ENCODE measurements at regions not wholly inside any gene's neighbourhood (a gene's known extent, or its start where the extent isn't known, plus 50 kb on each side); places are given as distances from the start of the nearest gene placed in this dataset.

- no peak overlapping the region for H3K4me3 ChIP-seq (ENCODE audit: low read depth, low read length)
- no peaks in the 10 kb centered on the region for H3K27me3 ChIP-seq (ENCODE audit: control insufficient read depth, insufficient read depth, low read length)
- H3K9ac ChIP-seq (ENCODE audit: low read length) = no peak overlapping the region
- H3K27ac ChIP-seq (ENCODE audit: low read depth, low read length) = no peak overlapping the region
- H3K4me1 ChIP-seq (ENCODE audit: control insufficient read depth, insufficient read depth, low read length) = no peaks in the 10 kb centered on the region
- H3K9me3 ChIP-seq (ENCODE audit: control insufficient read depth, insufficient read depth, low read depth, low read length) = no peaks in the 10 kb centered on the region
- no peaks in the 10 kb centered on the region for H3K36me3 ChIP-seq (ENCODE audit: control insufficient read depth, insufficient read depth, low read length)
Observed at GRCh38 chr5:165000479-165001190, 1495.2 kb downstream of the MAT2B start.

DNA sequence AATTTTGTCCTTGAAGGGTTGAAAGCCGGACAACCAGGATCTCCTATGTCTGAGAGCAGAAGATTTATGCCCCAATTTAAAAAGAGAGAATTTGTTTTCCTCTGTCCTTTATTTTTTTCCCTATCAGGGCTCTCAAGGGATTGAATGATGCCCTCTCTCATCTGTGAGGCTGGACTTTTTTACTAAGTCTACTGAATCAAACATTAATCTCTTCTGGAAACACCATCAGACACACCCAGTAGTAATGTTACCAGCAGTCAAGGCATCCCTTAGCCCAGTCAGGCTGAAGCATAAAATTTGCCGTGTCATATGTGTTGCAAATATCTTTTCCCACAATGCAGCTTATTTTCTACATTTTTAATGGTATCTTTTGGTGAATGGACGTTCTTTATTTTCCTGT, 1497.9 kb downstream of the MAT2B start:
- Histone ChIP-seq H3K4me3 (ENCODE audit: low read depth, low read length) (no peak overlapping the region), H3K36me3 (ENCODE audit: control insufficient read depth, insufficient read depth, low read length) (no peaks in the 10 kb centered on the region), H3K9me3 (ENCODE audit: control insufficient read depth, insufficient read depth, low read depth, low read length) (no peaks in the 10 kb centered on the region), H3K9ac (ENCODE audit: low read length) (no peak overlapping the region), H3K27me3 (ENCODE audit: control insufficient read depth, insufficient read depth, low read length) (no peaks in the 10 kb centered on the region), H3K4me1 (ENCODE audit: control insufficient read depth, insufficient read depth, low read length) (no peaks in the 10 kb centered on the region), H3K27ac (ENCODE audit: low read depth, low read length) (no peak overlapping the region)

DNA sequence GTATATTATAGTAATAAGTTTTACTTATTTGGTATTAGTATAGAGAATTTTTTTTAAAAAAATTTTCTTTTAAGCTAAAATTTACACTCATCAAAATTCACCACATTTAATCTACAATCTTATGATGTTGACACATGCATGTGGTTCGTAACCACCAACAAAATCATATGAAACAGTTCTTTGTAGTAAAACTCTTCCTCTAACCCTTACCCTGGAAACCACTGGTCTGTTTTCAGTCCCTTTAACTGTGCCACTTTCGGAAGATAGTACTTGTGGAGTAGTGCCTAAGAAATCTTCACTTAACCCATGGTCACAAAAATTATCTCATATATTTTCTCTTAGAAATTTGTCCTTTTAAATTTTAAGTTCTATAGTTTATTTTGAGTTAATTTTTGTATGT, 1498.8 kb downstream of the MAT2B start:
- Histone ChIP-seq H3K9ac (ENCODE audit: low read length) (no peak overlapping the region), H3K27me3 (ENCODE audit: control insufficient read depth, insufficient read depth, low read length) (no peaks in the 10 kb centered on the region), H3K9me3 (ENCODE audit: control insufficient read depth, insufficient read depth, low read depth, low read length) (no peaks in the 10 kb centered on the region), H3K4me1 (ENCODE audit: control insufficient read depth, insufficient read depth, low read length) (no peaks in the 10 kb centered on the region), H3K4me3 (ENCODE audit: low read depth, low read length) (no peak overlapping the region), H3K27ac (ENCODE audit: low read depth, low read length) (no peak overlapping the region), H3K36me3 (ENCODE audit: control insufficient read depth, insufficient read depth, low read length) (no peaks in the 10 kb centered on the region)

DNA sequence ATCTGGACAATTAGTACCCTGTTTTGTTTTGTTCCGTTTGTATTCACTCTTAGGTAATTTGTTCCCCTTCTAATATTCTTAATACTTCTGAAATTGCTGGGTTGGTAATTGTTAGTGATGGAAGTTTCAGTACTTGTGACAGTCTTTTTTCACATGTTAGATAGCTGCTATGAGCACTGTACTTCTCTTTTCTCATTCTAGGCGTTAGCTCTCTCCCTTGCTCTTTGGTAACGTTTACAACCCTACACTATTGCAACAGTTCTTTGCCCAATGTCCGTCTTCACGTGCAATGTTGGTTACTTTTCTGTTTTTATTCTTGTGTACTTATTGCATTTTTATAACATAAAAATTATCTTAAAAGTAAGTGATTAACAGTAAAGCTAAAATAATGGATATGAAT, 1509.0 kb downstream of the MAT2B start:
- H3K36me3 ChIP-seq (ENCODE audit: control insufficient read depth, insufficient read depth, low read length) = no peaks in the 10 kb centered on the region
- no peak overlapping the region for H3K9ac ChIP-seq (ENCODE audit: low read length)
- H3K4me1 ChIP-seq (ENCODE audit: control insufficient read depth, insufficient read depth, low read length) = no peaks in the 10 kb centered on the region
- H3K27me3 ChIP-seq (ENCODE audit: control insufficient read depth, insufficient read depth, low read length) = no peaks in the 10 kb centered on the region
- no peak overlapping the region for H3K27ac ChIP-seq (ENCODE audit: low read depth, low read length)
- H3K4me3 ChIP-seq (ENCODE audit: low read depth, low read length) = no peak overlapping the region
- no peaks in the 10 kb centered on the region; the same call in 1 of the 2 replicates for H3K9me3 ChIP-seq (ENCODE audit: control insufficient read depth, insufficient read depth, low read depth, low read length)

DNA sequence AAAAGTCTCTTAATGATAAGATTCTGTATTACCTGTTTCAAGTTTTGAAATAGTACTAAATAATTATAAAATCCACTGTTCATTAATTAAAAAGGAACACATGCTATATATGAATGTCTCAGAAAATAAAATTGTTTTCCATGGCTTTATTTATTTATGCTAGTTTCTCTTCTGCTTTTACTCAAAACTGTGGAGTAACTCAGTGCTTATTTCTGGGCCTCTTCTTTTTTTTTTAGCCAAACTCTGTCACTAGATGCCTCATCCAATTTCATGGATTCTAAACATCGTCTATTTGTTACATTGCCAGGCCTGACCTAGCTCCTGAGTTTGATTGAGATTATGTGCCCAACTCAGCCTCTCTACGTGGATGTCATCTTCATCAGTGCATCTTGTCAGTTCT, 1509.7 kb downstream of the MAT2B start:
- Histone ChIP-seq H3K9me3 (ENCODE audit: control insufficient read depth, insufficient read depth, low read depth, low read length) (peaks cover under 1% of the 10 kb centered on the region), H3K27me3 (ENCODE audit: control insufficient read depth, insufficient read depth, low read length) (no peaks in the 10 kb centered on the region), H3K27ac (ENCODE audit: low read depth, low read length) (no peak overlapping the region), H3K36me3 (ENCODE audit: control insufficient read depth, insufficient read depth, low read length) (no peaks in the 10 kb centered on the region), H3K4me1 (ENCODE audit: control insufficient read depth, insufficient read depth, low read length) (no peaks in the 10 kb centered on the region), H3K4me3 (ENCODE audit: low read depth, low read length) (no peak overlapping the region), H3K9ac (ENCODE audit: low read length) (no peak overlapping the region)

- no peaks in the 10 kb centered on the region for H3K4me1 ChIP-seq (ENCODE audit: control insufficient read depth, insufficient read depth, low read length)
Observed at GRCh38 chr5:165015547-165015946, 1510.1 kb downstream of the MAT2B start.

GRCh38 chr5:165026971-165027370, 1521.6 kb downstream of the MAT2B start:
- H3K9ac ChIP-seq (ENCODE audit: low read length) = no peak overlapping the region
- H3K36me3 ChIP-seq (ENCODE audit: control insufficient read depth, insufficient read depth, low read length) = no peaks in the 10 kb centered on the region
- H3K27me3 ChIP-seq (ENCODE audit: control insufficient read depth, insufficient read depth, low read length) = no peaks in the 10 kb centered on the region
- no peaks in the 10 kb centered on the region for H3K4me1 ChIP-seq (ENCODE audit: control insufficient read depth, insufficient read depth, low read length)
- no peak overlapping the region for H3K27ac ChIP-seq (ENCODE audit: low read depth, low read length)
- H3K4me3 ChIP-seq (ENCODE audit: low read depth, low read length) = no peak overlapping the region
- no peaks in the 10 kb centered on the region for H3K9me3 ChIP-seq (ENCODE audit: control insufficient read depth, insufficient read depth, low read depth, low read length)

More at GRCh38 chr5:165015547-165015946, 1510.1 kb downstream of the MAT2B start:
- H3K4me3 ChIP-seq (ENCODE audit: low read depth, low read length) = no peak overlapping the region
- H3K9ac ChIP-seq (ENCODE audit: low read length) = no peak overlapping the region
- H3K27ac ChIP-seq (ENCODE audit: low read depth, low read length) = no peak overlapping the region
- peaks cover 3% of the 10 kb centered on the region for H3K9me3 ChIP-seq (ENCODE audit: control insufficient read depth, insufficient read depth, low read depth, low read length)
- H3K36me3 ChIP-seq (ENCODE audit: control insufficient read depth, insufficient read depth, low read length) = no peaks in the 10 kb centered on the region
- H3K27me3 ChIP-seq (ENCODE audit: control insufficient read depth, insufficient read depth, low read length) = no peaks in the 10 kb centered on the region

- no peaks in the 10 kb centered on the region for H3K36me3 ChIP-seq (ENCODE audit: control insufficient read depth, insufficient read depth, low read length)
- H3K27me3 ChIP-seq (ENCODE audit: control insufficient read depth, insufficient read depth, low read length) = no peaks in the 10 kb centered on the region
- no peaks in the 10 kb centered on the region for H3K9me3 ChIP-seq (ENCODE audit: control insufficient read depth, insufficient read depth, low read depth, low read length)
- no peak overlapping the region for H3K27ac ChIP-seq (ENCODE audit: low read depth, low read length)
- H3K4me1 ChIP-seq (ENCODE audit: control insufficient read depth, insufficient read depth, low read length) = no peaks in the 10 kb centered on the region
- no peak overlapping the region for H3K9ac ChIP-seq (ENCODE audit: low read length)
- H3K4me3 ChIP-seq (ENCODE audit: low read depth, low read length) = no peak overlapping the region
Observed at GRCh38 chr5:165028356-165028755, 1522.9 kb downstream of the MAT2B start.

DNA sequence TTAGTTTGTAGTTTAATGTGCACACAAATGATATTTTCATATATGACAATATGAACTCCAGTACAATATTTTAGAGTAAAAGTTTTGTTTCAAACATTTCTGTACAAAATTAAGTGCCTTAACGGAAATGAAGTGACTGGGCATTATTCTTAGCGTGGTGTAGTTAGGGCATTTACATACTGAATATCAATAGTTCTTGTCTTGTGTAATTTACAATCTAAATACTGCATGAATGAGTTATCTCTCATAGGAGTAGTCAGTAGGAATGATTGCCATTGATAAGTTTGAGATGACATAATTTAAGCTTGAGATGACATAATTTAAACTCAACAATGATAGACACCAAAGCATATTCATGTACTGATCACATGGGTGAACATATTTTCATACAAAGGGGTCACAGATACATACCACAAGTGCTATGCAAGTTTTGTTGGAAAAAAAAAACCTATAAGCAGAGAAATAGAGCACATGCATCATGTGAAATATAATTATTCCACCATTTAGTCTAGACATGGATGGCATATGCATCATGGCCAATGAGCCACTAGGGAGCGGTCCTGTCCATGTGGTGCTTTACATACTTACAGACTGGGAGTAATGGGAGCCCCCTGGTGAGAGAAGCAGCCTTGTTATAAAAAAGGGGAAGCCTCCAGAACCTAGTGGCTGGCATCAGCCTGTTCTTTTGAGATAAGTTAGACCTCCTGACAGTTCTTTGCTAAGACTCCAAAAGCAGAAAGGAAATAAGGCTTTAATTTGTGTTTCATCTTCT, 1523.9 kb downstream of the MAT2B start:
- Histone ChIP-seq H3K9ac (ENCODE audit: low read length) (no peak overlapping the region), H3K27ac (ENCODE audit: low read depth, low read length) (no peak overlapping the region), H3K27me3 (ENCODE audit: control insufficient read depth, insufficient read depth, low read length) (no peaks in the 10 kb centered on the region), H3K4me3 (ENCODE audit: low read depth, low read length) (no peak overlapping the region), H3K4me1 (ENCODE audit: control insufficient read depth, insufficient read depth, low read length) (no peaks in the 10 kb centered on the region), H3K9me3 (ENCODE audit: control insufficient read depth, insufficient read depth, low read depth, low read length) (no peaks in the 10 kb centered on the region), H3K36me3 (ENCODE audit: control insufficient read depth, insufficient read depth, low read length) (no peaks in the 10 kb centered on the region)

DNA sequence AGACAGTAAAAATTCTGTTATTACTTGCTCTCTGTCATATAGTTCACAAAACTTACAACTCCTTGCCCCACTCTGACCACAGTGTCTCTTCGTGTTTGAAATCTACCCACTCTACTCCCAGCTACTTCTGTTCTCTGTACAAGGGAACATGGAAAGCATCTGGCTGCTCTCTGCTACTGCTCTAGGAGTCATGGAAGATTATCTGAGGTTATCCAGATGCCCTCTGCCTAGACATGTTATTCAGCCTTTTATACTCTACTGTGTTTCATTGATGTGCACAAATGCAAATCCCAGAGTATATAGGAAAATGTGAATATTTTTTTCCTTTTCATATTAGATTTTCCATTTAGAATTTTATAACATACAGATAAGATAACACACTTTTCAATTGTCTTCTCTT, 1525.6 kb downstream of the MAT2B start:
- H3K9ac ChIP-seq (ENCODE audit: low read length) = no peak overlapping the region
- H3K9me3 ChIP-seq (ENCODE audit: control insufficient read depth, insufficient read depth, low read depth, low read length) = no peaks in the 10 kb centered on the region
- H3K4me3 ChIP-seq (ENCODE audit: low read depth, low read length) = no peak overlapping the region
- H3K36me3 ChIP-seq (ENCODE audit: control insufficient read depth, insufficient read depth, low read length) = no peaks in the 10 kb centered on the region
- no peaks in the 10 kb centered on the region for H3K4me1 ChIP-seq (ENCODE audit: control insufficient read depth, insufficient read depth, low read length)
- no peak overlapping the region for H3K27ac ChIP-seq (ENCODE audit: low read depth, low read length)
- H3K27me3 ChIP-seq (ENCODE audit: control insufficient read depth, insufficient read depth, low read length) = no peaks in the 10 kb centered on the region

DNA sequence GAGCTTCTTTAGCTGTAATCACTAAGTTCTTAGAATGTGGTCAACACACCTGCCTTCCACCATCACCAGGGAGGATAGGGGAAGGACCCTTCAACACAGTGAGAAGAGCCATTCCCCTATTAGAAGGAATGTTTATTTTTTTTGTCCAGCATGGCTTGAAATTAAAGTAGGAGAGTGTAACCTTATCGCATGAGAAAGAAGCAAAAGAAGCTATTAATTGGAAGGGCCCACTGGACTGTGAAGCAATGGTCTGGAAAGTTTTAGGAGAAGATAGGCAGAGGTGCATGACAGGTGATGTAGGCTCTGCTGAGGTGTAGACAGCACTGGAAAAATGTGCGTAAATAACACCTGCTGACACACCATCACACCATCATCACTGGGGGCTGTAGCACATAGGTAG, 1526.0 kb downstream of the MAT2B start:
- no peaks in the 10 kb centered on the region for H3K9me3 ChIP-seq (ENCODE audit: control insufficient read depth, insufficient read depth, low read depth, low read length)
- no peak overlapping the region for H3K4me3 ChIP-seq (ENCODE audit: low read depth, low read length)
- H3K9ac ChIP-seq (ENCODE audit: low read length) = no peak overlapping the region
- H3K36me3 ChIP-seq (ENCODE audit: control insufficient read depth, insufficient read depth, low read length) = no peaks in the 10 kb centered on the region
- H3K4me1 ChIP-seq (ENCODE audit: control insufficient read depth, insufficient read depth, low read length) = no peaks in the 10 kb centered on the region
- H3K27me3 ChIP-seq (ENCODE audit: control insufficient read depth, insufficient read depth, low read length) = no peaks in the 10 kb centered on the region
- H3K27ac ChIP-seq (ENCODE audit: low read depth, low read length) = no peak overlapping the region
